Activated CD4-positive, alpha-beta T cell treated with anti-CD3 and anti-CD28 coated beads, Interleukin-2, Interleukin-4, amounts not matched to agents 100 ng/mL and 50 ng/mL, durations not matched to agents 16 hours and 8 hours (primary cell): ENCODE measurements at regions not wholly inside any gene's neighbourhood (a gene's known extent, or its start where the extent isn't known, plus 50 kb on each side); places are given as distances from the start of the nearest gene placed in this dataset.

Experiments used
- DNase-seq: peaks from one replicate; pipeline ENCODE4 v3.0.0-alpha.2; 2020; ENCODE audit warnings: low spot score

GRCh38 chr2:8455236-8456150 is 226.4 kb upstream of the ID2 start:
- DNase-seq, result no peak

- peak; percentile 62 for DNase-seq
These were observed 225.4 kb upstream of the ID2 start for GRCh38 chr2:8456151-8457091.

GRCh38 chr2:8457092-8457481 is 224.8 kb upstream of the ID2 start:
- no peak for DNase-seq

GRCh38 chr2:8457699-8458502 is 224.0 kb upstream of the ID2 start:
- DNase-seq, result no peak

GRCh38 chr2:8458503-8459459 is 223.1 kb upstream of the ID2 start:
- no peak for DNase-seq

GRCh38 chr2:8459474-8459873 is 222.4 kb upstream of the ID2 start:
- DNase-seq, result no peak

GRCh38 chr2:8461341-8461740 is 220.5 kb upstream of the ID2 start:
- no peak for DNase-seq

GRCh38 chr2:8462280-8462679 is 219.6 kb upstream of the ID2 start:
- no peak for DNase-seq

GRCh38 chr2:8462899-8463648 is 218.8 kb upstream of the ID2 start:
- no peak for DNase-seq

- no peak for DNase-seq
These were observed 216.3 kb upstream of the ID2 start for GRCh38 chr2:8465560-8465959.

GRCh38 chr2:8469709-8470493 is 212.0 kb upstream of the ID2 start:
- no peak for DNase-seq

- DNase-seq, result peak; percentile 51
These were observed 209.1 kb upstream of the ID2 start for GRCh38 chr2:8472545-8473323.

GRCh38 chr2:8475349-8476031 is 206.4 kb upstream of the ID2 start:
- DNase-seq, result peak; percentile 59

GRCh38 chr2:8477552-8478470 is 204.0 kb upstream of the ID2 start:
- DNase-seq, result peak; percentile 64

- no peak for DNase-seq
These were observed 203.4 kb upstream of the ID2 start for GRCh38 chr2:8478471-8478793.

GRCh38 chr2:8479298-8479697 is 202.6 kb upstream of the ID2 start:
- DNase-seq, result no peak

GRCh38 chr2:8480915-8481314 is 200.9 kb upstream of the ID2 start:
- no peak for DNase-seq
